PC-3 (cell line): ENCODE measurements at regions not wholly inside any gene's neighbourhood (a gene's known extent, or its start where the extent isn't known, plus 50 kb on each side); places are given as distances from the start of the nearest gene placed in this dataset.
"Not testable (repeated sequence)": the region's sequence is repeated elsewhere in the genome, so short reads cannot be mapped to it uniquely, and the experiment has no call there.

ENCODE experiments used
- CTCF ChIP-seq: fragments of 300-600 bp; sonication (generic); conservative IDR thresholded peaks from 2 replicates; pipeline ENCODE4 v1.5.1; 2017; ENCODE audit warnings: antibody characterized with exemption, low read depth, mild to moderate bottlenecking, low read length
- EZH2 ChIP-seq: fragments of 300-600 bp; sonication (generic); IDR thresholded peaks from one replicate; pipeline ENCODE4 v1.6.1; 2017; ENCODE audit warnings: antibody characterized with exemption, mild to moderate bottlenecking, low read length; ENCODE audit not compliant: unreplicated experiment

- not testable (repeated sequence) for TF ChIP-seq CTCF, EZH2
Observed at GRCh38 chr2:132257301-132258171, 95.8 kb upstream of the ANKRD30BL start.
